NCI-H2227 treated with DMSO at 0.1 percent for 48 hours (cell line): ENCODE measurements at regions not wholly inside any gene's neighbourhood (a gene's known extent, or its start where the extent isn't known, plus 50 kb on each side); places are given as distances from the start of the nearest gene placed in this dataset.
"Not testable (repeated sequence)": the region's sequence is repeated elsewhere in the genome, so short reads cannot be mapped to it uniquely, and the experiment has no call there.

Source experiments
- DNase-seq: peaks from one replicate; lab custom pipeline; 2025; lab: John Stamatoyannopoulos, UW

- no peak for DNase-seq
Observed at GRCh38 chr1:98113811-98114210, 193.0 kb upstream of the DPYD start.

GRCh38 chr1:98112626-98113025 lies 191.8 kb upstream of the DPYD start:
- no peak for DNase-seq

GRCh38 chr1:98110674-98111073 lies 189.8 kb upstream of the DPYD start:
- DNase-seq: no peak

- DNase-seq: not testable (repeated sequence)
Observed at GRCh38 chr1:98108378-98108777, 187.5 kb upstream of the DPYD start.

- DNase-seq: no peak
Observed at GRCh38 chr1:98107256-98107655, 186.4 kb upstream of the DPYD start.

- no peak for DNase-seq
Observed at GRCh38 chr1:98104289-98104688, 183.5 kb upstream of the DPYD start.

GRCh38 chr1:98103617-98104285 lies 182.9 kb upstream of the DPYD start:
- DNase-seq: no peak

- no peak for DNase-seq
Observed at GRCh38 chr1:98102345-98103030, 181.7 kb upstream of the DPYD start.

- no peak for DNase-seq
Observed at GRCh38 chr1:98101364-98101763, 180.5 kb upstream of the DPYD start.

- DNase-seq: no peak
Observed at GRCh38 chr1:98099501-98099900, 178.7 kb upstream of the DPYD start.

GRCh38 chr1:98098473-98098872 lies 177.6 kb upstream of the DPYD start:
- DNase-seq: peak; percentile 58

GRCh38 chr1:98090351-98090750 lies 169.5 kb upstream of the DPYD start:
- DNase-seq: no peak

GRCh38 chr1:98088381-98088780 lies 167.5 kb upstream of the DPYD start:
- no peak for DNase-seq

- DNase-seq: no peak
Observed at GRCh38 chr1:98086796-98087441, 166.1 kb upstream of the DPYD start.

- DNase-seq: no peak
Observed at GRCh38 chr1:98086156-98086555, 165.3 kb upstream of the DPYD start.

- DNase-seq: no peak
Observed at GRCh38 chr1:98084188-98084587, 163.4 kb upstream of the DPYD start.

- no peak for DNase-seq
Observed at GRCh38 chr1:98081944-98082343, 161.1 kb upstream of the DPYD start.

GRCh38 chr1:98078596-98078995 lies 157.8 kb upstream of the DPYD start:
- DNase-seq: no peak

- DNase-seq: no peak
Observed at GRCh38 chr1:98077691-98078090, 156.9 kb upstream of the DPYD start.

- DNase-seq: no peak
Observed at GRCh38 chr1:98075626-98076025, 154.8 kb upstream of the DPYD start.

- no peak for DNase-seq
Observed at GRCh38 chr1:98073823-98074222, 153.0 kb upstream of the DPYD start.

GRCh38 chr1:98073106-98073505 lies 152.3 kb upstream of the DPYD start:
- no peak for DNase-seq

- DNase-seq: no peak
Observed at GRCh38 chr1:98072047-98072446, 151.2 kb upstream of the DPYD start.
